ENCODE measurements at regions not wholly inside any gene's neighbourhood (a gene's known extent, or its start where the extent isn't known, plus 50 kb on each side); places are given as distances from the start of the nearest gene placed in this dataset.

- Histone ChIP-seq H2AFZ (ENCODE audit: low read depth, low read length) (no peak overlapping the region), H3K27ac (ENCODE audit: extremely low read depth, low read depth, low read length) (no peak overlapping the region), H3K4me3 (no peak overlapping the region), H3K9me1 (ENCODE audit: control insufficient read depth, insufficient read depth, low read length) (no peaks in the 10 kb centered on the region), H3K27me3 (ENCODE audit: control insufficient read depth in 2 of 2, insufficient read depth in 2 of 2, low read length in 2 of 2) (peaks cover 0 to 4% of the 10 kb centered on the region in 2 experiments; a peak in 2 of 5 replicates), H4K20me1 (replicated peaks; ENCODE audit: control insufficient read depth, insufficient read depth, low read length) (no peaks in the 10 kb centered on the region), H3K4me1 (replicated peaks in 1 of 2; ENCODE audit: control insufficient read depth in 2 of 2, insufficient read depth in 2 of 2, low read length in 2 of 2) (no peaks in the 10 kb centered on the region), H3K79me2 (ENCODE audit: control insufficient read depth, insufficient read depth, low read length) (no peaks in the 10 kb centered on the region), H3K4me2 (ENCODE audit: insufficient read depth, low read length) (no peak overlapping the region), H3K9me3 (replicated peaks; ENCODE audit: control insufficient read depth, insufficient read depth, low read depth, low read length) (no peaks in the 10 kb centered on the region), H3K36me3 (ENCODE audit: control insufficient read depth, insufficient read depth, low read length) (no peaks in the 10 kb centered on the region), H3K9ac (ENCODE audit: insufficient read depth in 1 of 2, low read depth in 2 of 2, low read length in 2 of 2) (no peak overlapping the region)
- ATAC-seq (no peak), DNase-seq (ENCODE audit: extremely low read depth in 1 of 4, low spot score in 3 of 4) (no peak), FAIRE-seq (no peak)
- ChIA-PET CTCF (ENCODE audit: low intra/inter-chr PET ratio) (no interaction called here), POLR2A (no interaction called here)
- TF ChIP-seq ZNF253 (CRISPR knock-in tag; conservative IDR thresholded peaks at IDR 0.05), result no peak
- no peak for TF ChIP-seq KLF13 (tag; IDR thresholded peaks at IDR 0.05; ENCODE audit: borderline replicate concordance, low read depth)
- no peak for TF ChIP-seq MLLT1 (IDR thresholded peaks at IDR 0.05)
- in situ Hi-C loops (cut with MboI), result no loop called here
- intact Hi-C loops (cut with micrococcal nuclease), result no loop called here
- 0% methylated on average over 3 of the region's 3 CpGs for WGBS (ENCODE audit: insufficient coverage, low coverage, missing lambda C conversion rate)
- BruUV-seq (replicated peaks), result no TSS peak
Measured at GRCh38 chr21:31491617-31492016, 147.6 kb upstream of the TIAM1 start.

GRCh38 chr21:31490443-31490842 is 146.4 kb upstream of the TIAM1 start:
- in situ Hi-C loops (cut with MboI), result no loop called here
- no peak for TF ChIP-seq PKNOX1 (IDR thresholded peaks at IDR 0.05)
- peak; percentile 54 for TF ChIP-seq GABPA (tag; conservative IDR thresholded peaks at IDR 0.05; ENCODE audit: low read depth)
- peak; percentile 93 for TF ChIP-seq USF2 (CRISPR knock-in tag; IDR thresholded peaks at IDR 0.05)
- TF ChIP-seq SLC30A9 (CRISPR knock-in tag; IDR thresholded peaks at IDR 0.05), result no peak
- no peak for TF ChIP-seq ZHX1 (conservative IDR thresholded peaks at IDR 0.05; ENCODE audit: low read length)

More at GRCh38 chr21:31490443-31490842, 146.4 kb upstream of the TIAM1 start:
- ChIA-PET POLR2A (no interaction called here), CTCF (ENCODE audit: low intra/inter-chr PET ratio) (no interaction called here)
- no peak for FAIRE-seq
- Histone ChIP-seq H4K20me1 (replicated peaks; ENCODE audit: control insufficient read depth, insufficient read depth, low read length) (no peaks in the 10 kb centered on the region), H3K4me2 (ENCODE audit: insufficient read depth, low read length) (peak overlapping the region; percentile 68), H3K4me1 (replicated peaks in 1 of 2; ENCODE audit: control insufficient read depth in 2 of 2, insufficient read depth in 2 of 2, low read length in 2 of 2) (no peaks in the 10 kb centered on the region), H3K27me3 (ENCODE audit: control insufficient read depth in 2 of 2, insufficient read depth in 2 of 2, low read length in 2 of 2) (peaks cover 0 to 9% of the 10 kb centered on the region in 2 experiments; a peak in 2 of 5 replicates), H3K36me3 (ENCODE audit: control insufficient read depth, insufficient read depth, low read length) (no peaks in the 10 kb centered on the region), H3K4me3 (peak overlapping the region; percentile 22; the same call in 1 of the 2 replicates), H2AFZ (ENCODE audit: low read depth, low read length) (peak overlapping the region; percentile 61), H3K27ac (ENCODE audit: extremely low read depth, low read depth, low read length) (no peak overlapping the region), H3K9ac (ENCODE audit: insufficient read depth in 1 of 2, low read depth in 2 of 2, low read length in 2 of 2) (no peak overlapping the region), H3K9me1 (ENCODE audit: control insufficient read depth, insufficient read depth, low read length) (no peaks in the 10 kb centered on the region), H3K79me2 (ENCODE audit: control insufficient read depth, insufficient read depth, low read length) (no peaks in the 10 kb centered on the region), H3K9me3 (replicated peaks; ENCODE audit: control insufficient read depth, insufficient read depth, low read depth, low read length) (no peaks in the 10 kb centered on the region)
- ATAC-seq, result peak; percentile 99
- intact Hi-C loops (cut with micrococcal nuclease), result no loop called here
- DNase-seq (ENCODE audit: extremely low read depth in 1 of 4, low spot score in 3 of 4), result peak; percentile 30 to 79 (median 73)
- no TSS peak for BruUV-seq (replicated peaks)
- 0% methylated on average over 2 of the region's 2 CpGs for WGBS (ENCODE audit: insufficient coverage, low coverage, missing lambda C conversion rate)
